ENCODE measurements at regions not wholly inside any gene's neighbourhood (a gene's known extent, or its start where the extent isn't known, plus 50 kb on each side); places are given as distances from the start of the nearest gene placed in this dataset.
A peak's percentile ranks its signal among the peaks of the same experiment; 100 is the strongest.

GRCh38 chr5:111952555-111952954 is 195.6 kb upstream of the NREP start:
- TF ChIP-seq MXI1 (IDR thresholded peaks at IDR 0.05; ENCODE audit: borderline replicate concordance, low read depth, low read length): no peak
- no peak for TF ChIP-seq SMC3 (IDR thresholded peaks at IDR 0.05; ENCODE audit: low read depth, low read length)
- no peak for TF ChIP-seq CTCF (conservative IDR thresholded peaks at IDR 0.05; ENCODE audit: low read depth, low read length)
- no peak for TF ChIP-seq CHD1 (IDR thresholded peaks at IDR 0.05; ENCODE audit: low read depth, low read length)
- no peak for TF ChIP-seq NFE2L2 (IDR thresholded peaks at IDR 0.05; ENCODE audit: low read depth, low read length)
- no peak for TF ChIP-seq MAFK (IDR thresholded peaks at IDR 0.05; ENCODE audit: low read depth, low read length)
- no peak for TF ChIP-seq RCOR1 (IDR thresholded peaks at IDR 0.05; ENCODE audit: insufficient replicate concordance, low read length)
- no peak for TF ChIP-seq RFX5 (IDR thresholded peaks at IDR 0.05; ENCODE audit: low read depth, low read length)
- no peak for TF ChIP-seq ELK1 (IDR thresholded peaks at IDR 0.05; ENCODE audit: borderline replicate concordance, low read depth, low read length)
- TF ChIP-seq MAZ (IDR thresholded peaks at IDR 0.05; ENCODE audit: borderline replicate concordance, low read depth, low read length): no peak
- no peak for TF ChIP-seq CEBPB (IDR thresholded peaks at IDR 0.05; ENCODE audit: low read depth, low read length)
- no peak for TF ChIP-seq RAD21 (IDR thresholded peaks at IDR 0.05; ENCODE audit: low read length)
- no peak for TF ChIP-seq BHLHE40 (IDR thresholded peaks at IDR 0.05; ENCODE audit: low read depth, low read length)
- TF ChIP-seq POLR2A (IDR thresholded peaks at IDR 0.05; ENCODE audit: low read depth, low read length): no peak
- TF ChIP-seq FOS (IDR thresholded peaks at IDR 0.05; ENCODE audit: low read depth, low read length): no peak
- no peak for TF ChIP-seq USF2 (IDR thresholded peaks at IDR 0.05; ENCODE audit: low read depth, low read length)
- Histone ChIP-seq H4K5ac (ENCODE audit: low read depth, low read length) (no peak overlapping the region), H4K91ac (ENCODE audit: insufficient read depth, low read depth, low read length) (peak overlapping the region; percentile 99), H3K9me3 (ENCODE audit: control insufficient read depth, insufficient read depth, low read length) (no peaks in the 10 kb centered on the region), H2AK5ac (ENCODE audit: low read depth, low read length) (peak overlapping the region; percentile 52; the same call in 1 of the 2 replicates), H2BK120ac (ENCODE audit: low read depth, low read length) (peak overlapping the region; percentile 97), H3K18ac (ENCODE audit: low read depth, low read length) (peak overlapping the region; percentile 86; the same call in 1 of the 2 replicates), H4K20me1 (ENCODE audit: insufficient read depth, low read length) (no peaks in the 10 kb centered on the region), H3K4me1 (ENCODE audit: control insufficient read depth, insufficient read depth, low read length) (peaks cover 12% of the 10 kb centered on the region), H3K27ac (ENCODE audit: insufficient read depth, low read length) (no peak overlapping the region), H2BK15ac (ENCODE audit: low read depth, low read length) (peak overlapping the region; percentile 46; the same call in 2 of the 3 replicates), H2AFZ (replicated peaks; ENCODE audit: low read length, poor library complexity) (no peak overlapping the region), H2AK9ac (replicated peaks; ENCODE audit: low read depth, low read length, poor library complexity) (no peak overlapping the region), H2BK20ac (ENCODE audit: low read depth, low read length) (peak overlapping the region; percentile 96), H3K56ac (ENCODE audit: extremely low read depth, insufficient read depth, low read length) (peak overlapping the region; percentile 91), H3K14ac (replicated peaks; ENCODE audit: low read depth, low read length) (peak overlapping the region; percentile 90), H3K36me3 (ENCODE audit: control insufficient read depth, insufficient read depth, low read length) (no peaks in the 10 kb centered on the region), H3K23ac (ENCODE audit: low read depth, low read length) (peak overlapping the region; percentile 67; the same call in 1 of the 2 replicates), H3K79me1 (ENCODE audit: low read depth in 1 of 2, low read length in 2 of 2) (no peaks in the 10 kb centered on the region), H3K9me1 (ENCODE audit: insufficient read depth, low read length) (peaks cover 3% of the 10 kb centered on the region; the same call in 1 of the 2 replicates), H4K8ac (ENCODE audit: low read depth in 2 of 2, low read length in 2 of 2) (peak overlapping the region; percentile 67 to 79; a peak in 3 of 4 replicates), H3K9ac (ENCODE audit: low read depth, low read length) (no peak overlapping the region), H3K4me2 (ENCODE audit: low read depth, low read length) (no peak overlapping the region; the same call in 1 of the 2 replicates), H2BK5ac (ENCODE audit: low read depth, low read length, poor library complexity, severe bottlenecking) (peak overlapping the region; percentile 85), H3K4me3 (ENCODE audit: insufficient read depth, low read depth, low read length) (no peak overlapping the region), H3K4ac (ENCODE audit: low read depth, low read length) (peak overlapping the region; percentile 95; the same call in 1 of the 2 replicates), H3K27me3 (ENCODE audit: control insufficient read depth, insufficient read depth, low read length) (no peaks in the 10 kb centered on the region)
- ChIA-PET CTCF (no interaction called here), POLR2A (ENCODE audit: unreplicated experiment) (no interaction called here)
- intact Hi-C loops (cut with micrococcal nuclease): no loop called here
- dilution Hi-C loops (cut with HindIII; ENCODE audit: low sequenced_read_pairs, unreplicated experiment): no loop called here
- BruUV-seq (replicated peaks): no TSS peak
- ATAC-seq (ENCODE audit: low read depth) (no peak), DNase-seq (no peak)
- in situ Hi-C loops (cut with MboI; ENCODE audit: low sequenced_read_pairs): no loop called here
- 100% methylated on average over 1 of the region's 2 CpGs; no CpG with 5 or more reads in 1 of the 2 experiments for WGBS, 2 experiments (ENCODE audit: extremely low coverage in 2 of 2, insufficient read length in 1 of 2)
